ENCODE measurements at regions not wholly inside any gene's neighbourhood (a gene's known extent, or its start where the extent isn't known, plus 50 kb on each side); places are given as distances from the start of the nearest gene placed in this dataset.

DNA sequence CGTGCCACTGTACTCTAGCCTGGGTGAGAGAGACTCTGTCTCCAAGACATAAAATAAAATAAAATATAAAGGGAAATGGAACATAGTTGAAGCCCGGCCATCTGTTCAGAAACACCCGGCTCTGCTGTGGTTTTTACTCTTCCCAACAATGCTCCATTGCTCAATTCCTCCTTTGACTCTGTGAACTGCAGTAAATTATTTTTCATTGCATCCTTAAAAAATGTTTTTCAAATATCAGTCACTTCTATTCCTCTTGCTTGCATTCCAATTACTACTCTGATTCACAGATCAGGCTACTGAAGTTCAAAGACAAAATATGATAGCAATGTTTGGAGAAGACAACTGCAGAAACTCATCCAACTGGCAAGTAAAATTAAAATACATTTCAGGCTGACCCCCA is 983.0 kb downstream of the SORCS1 start:
- DNase-seq, result no peak

DNA sequence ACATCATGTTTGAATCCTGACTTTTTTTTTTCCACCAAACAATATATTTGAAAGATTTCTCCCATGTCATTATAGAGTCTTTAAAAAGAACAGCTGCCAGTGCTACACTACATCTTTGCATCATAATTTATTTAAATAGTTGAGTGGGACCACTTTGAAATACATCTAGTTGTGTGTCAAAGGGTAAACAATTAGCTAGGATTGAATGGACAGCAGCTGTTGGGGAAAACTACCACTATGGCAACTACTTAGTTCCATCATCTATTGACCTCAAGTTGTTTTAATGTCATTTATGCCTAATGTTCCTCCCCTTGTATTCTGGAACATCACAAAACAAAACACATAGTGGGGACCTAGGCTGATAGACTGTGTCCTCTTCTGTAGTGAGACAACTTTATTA is 985.1 kb downstream of the SORCS1 start:
- no peak for DNase-seq

DNA sequence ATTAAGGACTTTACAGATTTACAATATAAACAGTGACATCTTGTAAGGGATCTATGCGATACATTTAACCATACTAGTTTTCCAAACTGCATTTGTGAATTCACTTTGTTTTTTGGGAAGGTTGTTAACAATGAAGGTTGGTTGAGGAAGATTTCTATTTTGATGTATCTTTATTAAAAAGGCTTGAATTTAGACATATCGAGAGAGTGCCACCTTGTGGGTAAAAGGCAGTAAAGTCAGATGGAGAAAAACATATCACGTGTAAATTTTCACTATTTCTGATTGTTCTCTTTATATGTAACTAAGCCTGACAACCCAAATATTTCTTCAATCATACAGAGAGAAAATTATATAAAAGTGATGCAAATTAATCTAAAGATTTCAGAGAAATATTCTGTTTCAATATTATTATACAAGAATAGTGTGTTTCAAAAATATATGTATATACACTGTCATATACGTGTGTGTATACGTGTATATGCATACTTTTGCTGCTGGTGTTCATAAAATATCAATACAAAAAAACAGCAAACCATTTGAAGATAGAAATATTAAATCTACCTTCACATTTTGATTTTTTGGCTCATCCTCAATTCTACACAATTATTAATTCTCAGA is 988.6 kb downstream of the SORCS1 start:
- no peak for DNase-seq

DNA sequence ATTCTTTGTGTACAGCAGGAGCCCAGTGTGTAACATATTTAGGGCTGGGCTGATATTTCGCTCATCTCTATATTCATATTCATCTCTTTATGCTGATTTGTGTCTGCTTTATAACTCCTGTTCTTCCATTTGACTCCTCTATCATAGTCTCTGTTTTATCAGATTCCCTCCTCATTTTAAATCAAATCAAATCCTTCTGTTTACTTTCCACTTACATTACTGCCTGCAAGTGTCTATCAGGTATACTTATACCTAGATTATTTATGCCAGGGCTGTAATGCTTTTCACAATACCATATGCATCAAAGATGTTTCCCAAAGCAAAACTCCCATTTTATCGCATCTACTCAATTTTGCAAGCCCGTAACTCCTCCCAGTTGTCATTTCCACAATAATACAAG is 990.7 kb downstream of the SORCS1 start:
- DNase-seq, result no peak

DNA sequence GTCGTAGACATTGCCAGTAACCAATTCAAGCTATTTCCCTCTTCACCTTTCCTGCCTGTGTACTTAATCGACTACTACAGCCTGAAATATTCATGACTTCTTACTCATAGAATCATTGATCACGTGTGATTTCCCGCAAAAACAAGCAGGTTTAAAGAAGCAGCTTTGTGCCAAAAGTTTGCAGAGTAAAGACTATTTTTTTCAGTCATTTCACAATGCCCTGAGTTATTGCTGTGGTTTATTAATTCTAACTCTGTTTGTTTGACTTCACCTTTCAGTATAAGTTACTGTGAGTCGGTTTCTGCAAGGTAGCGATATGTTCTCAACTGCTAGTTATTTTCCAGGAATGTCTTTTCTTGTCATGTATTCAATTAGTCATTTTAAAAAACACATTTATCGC is 995.3 kb downstream of the SORCS1 start:
- DNase-seq, result no peak

DNA sequence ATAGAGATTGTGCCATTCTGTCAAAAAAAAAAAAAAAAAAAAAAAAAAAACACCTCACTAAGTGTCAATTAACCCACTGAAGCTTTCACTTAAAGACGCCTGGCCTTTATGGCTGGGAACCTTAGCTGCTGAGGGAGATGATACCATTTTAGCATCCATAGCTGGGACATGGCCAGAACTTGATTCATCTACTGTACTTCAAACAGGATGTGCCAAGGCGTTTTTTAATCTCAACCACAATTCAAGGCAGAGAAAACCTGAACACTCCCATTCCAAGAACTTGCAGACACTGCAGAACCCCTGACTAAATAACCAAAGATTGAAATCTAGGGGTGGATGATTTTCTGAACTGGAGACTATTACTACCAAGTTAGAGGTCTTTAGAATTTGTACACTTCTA is 996.6 kb downstream of the SORCS1 start:
- DNase-seq, result no peak

DNA sequence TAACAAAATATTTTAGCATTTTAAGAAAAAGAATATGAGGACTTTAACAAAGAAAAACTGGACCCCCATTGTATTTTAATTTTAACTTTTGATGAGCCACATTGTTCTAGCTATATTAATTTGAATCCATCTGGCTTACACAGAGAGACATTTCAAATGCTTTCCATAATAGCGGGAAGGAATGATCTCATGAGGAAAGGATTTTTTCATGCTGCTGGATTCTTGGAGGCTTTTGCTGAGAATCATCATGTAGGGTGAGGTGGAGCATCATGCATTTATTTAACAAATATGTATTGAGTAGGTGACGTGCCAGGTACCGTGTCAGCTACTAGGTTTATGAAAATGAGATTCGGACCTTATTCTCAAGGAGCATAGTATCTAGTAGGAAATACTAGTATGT is 1006.3 kb downstream of the SORCS1 start:
- DNase-seq, result no peak

DNA sequence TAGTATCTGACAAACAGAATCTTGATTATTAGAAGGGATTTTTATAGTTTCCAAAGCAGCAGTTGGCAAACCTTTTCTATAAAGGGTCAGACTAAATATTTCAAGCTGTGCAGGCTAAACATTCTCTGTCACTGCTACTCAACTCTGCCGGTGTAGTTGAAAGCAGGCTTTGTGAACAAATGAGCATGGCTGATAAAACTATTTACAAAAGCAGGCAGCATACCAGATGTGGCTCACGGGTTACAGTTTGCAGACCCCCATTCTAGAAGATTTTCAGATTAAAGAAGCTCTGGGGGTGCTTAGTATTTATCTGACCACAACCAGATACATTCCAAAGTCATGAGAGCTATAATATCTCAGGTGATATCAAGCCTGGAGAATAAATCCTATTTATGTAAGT is 1017.5 kb downstream of the SORCS1 start:
- no peak for DNase-seq

DNA sequence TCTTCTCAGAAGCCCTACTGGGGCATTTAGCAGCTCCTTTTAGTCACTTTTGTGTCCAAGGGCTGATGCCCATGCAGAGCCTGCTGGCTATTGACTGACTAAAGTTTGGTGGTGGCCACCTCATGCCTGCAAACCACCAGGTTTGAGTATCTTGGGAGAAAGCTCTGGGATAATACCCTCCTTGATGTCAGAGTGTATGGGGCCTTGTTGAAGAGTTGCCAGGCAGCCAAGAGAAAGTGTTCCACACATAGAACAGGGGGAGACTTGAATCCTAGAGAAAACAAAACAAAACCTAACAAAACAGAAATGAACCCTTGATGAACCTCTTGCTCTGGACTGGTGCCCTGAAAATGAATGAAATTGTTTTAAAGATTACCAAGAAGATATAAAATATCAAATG is 1024.6 kb downstream of the SORCS1 start:
- no peak for DNase-seq

DNA sequence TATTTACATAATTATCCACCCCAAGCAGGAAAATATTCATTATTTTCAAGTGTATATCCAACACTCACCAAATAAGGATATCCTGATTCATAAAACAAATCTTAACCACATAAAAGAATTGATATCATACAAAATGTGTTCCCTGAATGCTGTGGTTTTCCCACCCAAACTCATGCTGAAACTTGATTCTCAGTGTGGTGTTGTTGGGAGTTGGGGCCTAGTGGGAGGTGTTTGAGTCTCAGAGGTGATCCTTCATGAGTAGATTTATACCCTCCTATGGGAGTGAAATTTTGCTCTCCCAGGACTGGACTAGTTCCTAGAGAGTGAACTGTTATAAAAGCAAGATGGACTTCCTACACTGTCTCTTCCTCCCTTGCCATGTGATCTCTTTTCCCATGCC is 1028.3 kb downstream of the SORCS1 start:
- no peak for DNase-seq

DNA sequence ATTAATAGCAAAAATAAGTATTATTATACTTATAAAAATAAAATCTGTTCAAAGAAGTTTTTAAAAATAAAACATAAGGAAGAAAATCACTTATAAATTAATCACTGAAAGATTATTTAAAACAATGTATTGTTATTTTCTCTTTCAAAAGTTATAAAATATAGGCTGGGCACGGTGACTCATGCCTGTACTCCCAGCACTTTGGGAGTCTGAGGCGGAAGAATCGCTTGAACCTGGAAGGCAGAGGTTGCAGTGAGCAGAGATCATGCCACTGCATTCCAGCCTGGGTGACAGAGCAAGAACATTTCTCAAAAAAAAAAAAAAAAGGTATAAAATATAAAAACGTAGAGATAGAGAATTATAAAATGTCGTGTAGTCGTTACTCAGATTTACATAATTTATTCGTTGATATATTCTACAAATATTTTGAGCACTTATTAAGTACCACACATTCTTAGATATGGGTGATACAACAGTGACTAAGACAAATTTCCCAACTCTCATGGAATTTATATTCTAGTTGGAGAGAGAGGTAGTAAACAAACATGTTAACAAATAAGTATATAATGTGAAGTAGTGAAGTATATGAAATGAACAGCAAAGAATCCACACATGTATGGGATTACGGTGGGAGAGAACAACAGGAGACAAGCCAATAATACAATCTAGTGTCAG is 1030.0 kb downstream of the SORCS1 start:
- no peak for DNase-seq

DNA sequence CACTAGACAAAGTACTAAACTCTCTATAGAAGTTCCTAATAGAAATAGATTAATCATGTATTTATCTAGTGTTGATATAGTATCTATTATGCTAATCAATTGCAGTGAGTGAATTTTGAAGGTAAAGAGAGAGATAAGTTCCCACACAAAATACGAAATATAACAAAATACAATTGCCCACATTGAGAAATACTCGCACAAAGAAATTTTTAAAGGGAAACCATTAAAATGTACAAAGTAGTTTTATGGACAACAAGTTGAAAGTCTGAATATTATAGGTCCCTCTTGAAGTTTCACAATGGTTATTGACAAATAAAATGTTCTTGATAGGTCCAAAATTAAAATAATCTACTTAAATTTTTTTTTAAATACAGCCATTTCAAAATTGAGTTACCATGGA is 1031.1 kb downstream of the SORCS1 start:
- DNase-seq, result no peak

DNA sequence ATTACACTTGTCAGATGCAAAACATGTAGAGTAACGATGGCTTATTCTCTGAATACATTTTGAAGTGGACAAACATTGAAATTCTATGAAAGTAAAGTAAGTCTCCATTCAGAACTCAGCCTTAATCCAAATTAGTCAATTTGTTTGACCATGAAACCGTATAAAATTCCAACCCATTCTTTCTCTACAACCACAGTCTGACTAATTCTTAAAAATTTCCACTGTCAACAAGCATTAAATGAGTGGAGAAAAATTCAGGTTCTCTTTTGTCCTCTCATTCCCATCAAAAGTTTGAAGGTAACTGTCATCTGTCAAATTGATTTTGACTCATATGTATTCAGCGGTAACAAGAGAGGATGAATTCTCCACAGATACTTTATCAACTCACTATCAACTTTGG is 1031.5 kb downstream of the SORCS1 start:
- DNase-seq, result no peak

DNA sequence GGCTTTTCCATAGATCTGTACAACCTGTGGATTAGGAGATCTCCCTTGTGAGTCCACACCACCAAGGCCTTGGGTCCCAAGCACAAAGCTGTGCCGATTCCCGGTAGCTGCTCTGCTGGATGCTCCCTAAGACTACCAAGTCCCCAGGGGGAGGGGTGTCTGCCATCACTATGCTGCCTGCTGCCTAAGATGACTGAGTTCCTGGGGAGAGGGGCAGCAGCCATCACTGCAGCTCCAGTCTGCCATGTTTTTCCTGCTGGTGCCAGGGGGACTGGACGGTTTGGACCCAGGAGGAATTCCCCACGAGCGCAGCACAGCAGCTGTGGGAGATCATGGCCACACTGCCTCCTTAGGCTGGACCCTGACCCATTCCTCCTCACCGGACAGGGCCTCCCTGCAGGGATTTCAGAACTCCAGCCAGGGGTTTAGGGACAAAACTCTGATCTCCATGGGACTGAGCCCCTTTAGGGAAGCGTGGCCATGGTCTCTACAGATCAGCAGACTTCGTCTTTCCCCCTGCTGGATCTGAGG is 1049.8 kb downstream of the SORCS1 start:
- DNase-seq, result no peak

DNA sequence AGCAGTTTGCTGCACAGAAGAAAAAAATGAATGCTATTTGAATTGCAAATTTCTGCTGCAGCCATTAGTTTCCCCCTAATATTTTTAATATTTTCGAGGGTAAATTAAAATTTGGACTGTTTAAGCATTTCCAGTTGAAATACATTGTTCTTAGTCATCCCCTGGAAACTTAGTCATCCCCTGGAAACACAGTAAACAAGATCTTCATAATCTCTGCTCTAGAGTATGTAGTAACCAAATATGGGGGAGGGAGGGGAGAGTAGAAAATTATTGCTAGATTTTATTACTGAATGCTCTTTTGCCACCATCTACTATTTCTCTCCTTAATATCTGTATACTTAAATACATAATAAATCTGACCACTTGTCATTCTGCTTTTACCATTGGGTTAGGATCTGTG is 1053.3 kb downstream of the SORCS1 start:
- no peak for DNase-seq

DNA sequence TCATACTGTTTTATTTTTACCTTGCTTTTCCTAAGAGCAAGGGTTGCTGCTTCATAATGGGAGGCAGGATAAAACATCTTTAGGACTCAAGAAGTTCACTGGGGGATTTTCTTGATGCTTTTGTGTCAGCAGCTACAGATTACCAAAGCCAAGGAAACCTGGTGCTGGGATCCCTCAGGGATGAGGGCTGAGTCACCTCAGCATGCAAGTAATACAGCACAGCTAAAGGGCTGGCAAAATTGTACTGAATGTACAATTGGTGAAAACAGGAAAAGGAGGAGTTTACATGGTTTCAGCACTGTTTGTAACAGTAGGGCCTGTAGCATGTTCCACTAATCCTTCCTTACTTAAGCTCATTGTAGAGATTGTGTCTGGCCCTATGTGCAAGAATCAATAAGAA is 1056.8 kb downstream of the SORCS1 start:
- no peak for DNase-seq

DNA sequence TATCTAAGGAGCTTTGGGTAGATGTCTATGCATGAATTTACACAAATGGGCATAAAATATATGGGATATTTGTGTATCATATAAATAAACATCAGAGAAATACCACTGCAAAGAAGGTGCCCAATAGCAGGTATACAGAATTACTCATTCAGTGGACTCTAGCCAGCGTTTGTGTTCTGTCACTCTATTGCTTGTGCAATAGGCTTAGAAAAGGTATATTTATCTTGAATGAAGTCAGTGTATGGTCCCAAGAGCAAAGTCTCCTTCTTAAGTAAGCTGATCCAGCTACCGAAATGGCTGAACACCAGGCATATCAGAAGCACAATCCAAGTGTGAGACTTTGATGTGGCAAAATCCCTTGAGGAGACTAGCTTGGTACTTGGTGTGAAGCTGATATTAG is 1058.4 kb downstream of the SORCS1 start:
- no peak for DNase-seq

DNA sequence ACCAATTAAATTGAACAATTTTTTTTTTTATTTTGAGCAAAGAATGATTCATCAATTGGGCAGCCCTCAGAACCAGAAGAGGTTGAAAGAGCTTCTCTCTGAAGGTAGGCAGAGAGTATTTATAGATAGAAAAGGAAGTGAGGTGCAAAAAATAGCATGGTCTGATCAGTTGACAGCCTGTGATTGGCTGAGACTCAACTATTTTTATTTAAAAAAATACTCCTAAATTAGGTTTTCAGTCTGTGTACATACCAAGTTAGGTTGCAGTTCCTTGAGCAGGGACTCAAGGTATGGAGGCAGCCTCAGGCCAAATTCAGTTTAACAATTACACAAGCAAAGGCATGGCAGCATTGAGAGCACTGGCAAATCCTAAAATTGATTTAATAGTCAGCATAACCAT is 1074.7 kb downstream of the SORCS1 start:
- DNase-seq, result no peak

DNA sequence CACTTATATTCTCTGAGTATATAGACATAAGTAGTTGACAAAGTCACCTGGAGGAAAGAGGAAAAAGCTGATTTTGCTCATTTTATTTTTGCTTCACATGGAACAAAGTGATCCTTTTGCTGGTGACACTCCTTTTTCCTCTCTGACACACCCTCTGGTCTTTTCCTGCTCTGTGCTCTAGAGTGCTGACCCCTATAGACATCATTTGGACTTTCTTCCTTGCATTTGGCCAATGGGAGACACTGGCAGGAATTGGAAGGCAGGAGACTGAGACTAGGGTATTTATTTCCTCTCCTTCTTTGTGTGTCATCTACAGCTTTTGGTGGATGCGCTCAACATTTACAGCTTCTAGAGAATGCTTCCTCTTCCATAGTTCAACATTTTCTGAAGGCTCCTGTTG is 1078.1 kb downstream of the SORCS1 start:
- no peak for DNase-seq

DNA sequence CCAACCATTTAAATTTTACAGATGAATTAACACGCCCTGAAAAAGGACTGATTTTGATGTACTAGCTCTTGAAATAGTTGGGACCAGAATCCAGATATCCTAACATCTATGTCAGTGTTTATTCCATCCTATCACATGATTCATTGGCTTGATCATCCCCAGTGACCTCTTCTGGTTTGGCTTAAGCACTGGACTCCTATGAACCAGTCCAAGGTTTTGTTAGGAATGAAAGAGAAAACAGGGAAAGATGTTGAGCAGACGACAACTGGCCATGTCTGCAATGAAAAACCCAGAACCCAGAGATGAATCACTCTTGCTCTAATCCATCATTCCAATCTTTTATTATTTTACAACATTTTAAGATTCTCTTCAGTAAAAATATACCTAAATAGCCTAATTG is 1080.9 kb downstream of the SORCS1 start:
- DNase-seq, result no peak

DNA sequence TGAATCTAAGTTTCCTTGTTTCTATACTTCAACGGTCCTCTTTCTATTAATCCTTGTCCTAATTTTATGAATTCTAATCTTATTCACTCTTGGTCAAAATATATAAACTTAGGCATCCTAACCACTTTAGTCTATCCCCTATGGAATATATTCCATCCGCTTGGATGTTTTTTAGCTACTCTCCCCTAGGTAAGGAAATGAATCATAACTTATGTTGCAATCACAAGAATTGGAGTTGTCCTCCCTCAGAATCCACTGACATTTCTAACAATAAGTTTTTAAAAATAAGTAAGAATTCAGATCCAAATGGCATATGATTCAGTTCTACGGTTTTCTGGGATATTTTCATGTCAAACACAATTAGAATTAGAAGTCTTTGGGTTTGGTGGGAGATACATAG is 1081.6 kb downstream of the SORCS1 start:
- DNase-seq, result no peak

DNA sequence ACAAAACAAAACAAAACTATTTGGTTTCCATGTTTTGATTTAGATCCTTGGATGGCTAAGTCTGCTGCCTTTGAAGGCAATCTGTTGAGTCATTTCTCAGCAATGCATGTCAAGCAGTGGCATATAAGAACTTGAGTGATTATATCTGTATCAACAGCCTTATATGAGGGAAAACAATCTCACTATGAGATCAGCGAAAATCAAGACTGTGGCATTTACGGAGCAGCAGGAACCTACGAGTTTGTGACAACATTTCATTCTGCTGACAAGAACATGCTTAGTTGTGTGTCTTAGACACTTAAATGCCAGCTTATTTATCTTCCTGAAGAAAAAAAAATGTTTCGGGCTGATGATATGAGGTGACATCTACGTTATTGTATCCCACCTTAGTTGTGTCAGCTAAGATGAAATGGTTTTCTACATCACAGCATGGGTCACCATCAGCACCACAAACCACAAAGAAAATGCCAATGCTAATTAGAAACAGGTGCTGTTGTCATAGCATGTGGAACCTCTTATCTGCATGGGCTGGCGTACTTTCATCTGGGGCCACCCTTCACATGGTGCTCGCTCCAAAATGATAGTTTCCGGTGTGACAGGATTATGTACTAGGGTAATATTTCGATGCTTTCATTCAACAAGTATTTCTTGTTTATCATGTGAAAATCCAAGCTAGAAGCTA is 1085.5 kb downstream of the SORCS1 start:
- DNase-seq, result no peak

DNA sequence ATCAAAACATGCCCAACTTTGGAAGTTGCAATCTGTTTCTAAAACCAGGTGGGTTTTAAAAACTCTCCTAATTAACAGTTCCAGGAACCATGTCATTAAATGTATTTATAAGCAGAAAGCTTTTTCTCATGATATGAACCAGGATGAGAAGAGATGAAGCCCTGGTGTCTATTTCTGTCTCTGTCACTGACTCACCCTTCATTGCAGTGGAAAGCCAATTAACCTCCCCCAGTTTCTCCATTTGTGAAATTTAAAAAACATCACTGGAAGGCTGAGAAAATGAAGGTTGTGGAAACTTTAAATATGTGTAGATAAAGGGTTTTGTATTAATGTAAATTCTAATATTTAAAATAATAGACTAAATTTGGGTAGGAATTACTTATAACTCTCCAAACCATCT is 1088.0 kb downstream of the SORCS1 start:
- no peak for DNase-seq

DNA sequence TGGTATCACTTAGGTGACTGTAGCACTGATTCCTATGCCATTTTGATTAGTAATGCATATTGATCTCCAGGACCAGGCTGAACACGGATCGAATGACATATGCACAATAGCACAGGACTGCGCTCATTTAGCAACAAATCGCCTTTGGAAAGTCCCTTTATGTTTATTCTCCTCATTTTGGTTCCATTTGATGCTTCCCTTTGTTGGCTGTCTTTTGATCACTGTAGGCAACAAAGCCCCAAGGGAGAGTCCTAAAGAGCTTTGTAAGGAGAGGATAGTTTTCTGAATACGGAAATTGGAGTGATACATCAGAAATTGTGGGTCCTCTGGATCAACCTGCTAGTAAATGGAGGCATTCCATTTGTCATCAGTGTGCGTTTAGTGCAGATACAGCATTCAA is 1111.4 kb downstream of the SORCS1 start:
- no peak for DNase-seq
